ENCODE measurements at regions not wholly inside any gene's neighbourhood (a gene's known extent, or its start where the extent isn't known, plus 50 kb on each side); places are given as distances from the start of the nearest gene placed in this dataset.
"Not testable (repeated sequence)": the region's sequence is repeated elsewhere in the genome, so short reads cannot be mapped to it uniquely, and the experiment has no call there.

- peak; percentile 82 for DNase-seq
Measured at GRCh38 chr5:28729067-28729466, 1690.7 kb upstream of the CDH9 start.

- no peak for DNase-seq
Measured at GRCh38 chr5:28726815-28727214, 1688.4 kb upstream of the CDH9 start.

GRCh38 chr5:28725001-28725400, 1686.6 kb upstream of the CDH9 start:
- DNase-seq, result no peak

- no peak for DNase-seq
Measured at GRCh38 chr5:28714907-28715698, 1676.7 kb upstream of the CDH9 start.

- no peak for DNase-seq
Measured at GRCh38 chr5:28710360-28710759, 1672.0 kb upstream of the CDH9 start.

GRCh38 chr5:28708472-28708871, 1670.1 kb upstream of the CDH9 start:
- no peak for DNase-seq

GRCh38 chr5:28707706-28708105, 1669.3 kb upstream of the CDH9 start:
- no peak for DNase-seq

GRCh38 chr5:28703651-28704260, 1665.4 kb upstream of the CDH9 start:
- DNase-seq, result no peak

- no peak for DNase-seq
Measured at GRCh38 chr5:28691526-28691925, 1653.1 kb upstream of the CDH9 start.

- no peak for DNase-seq
Measured at GRCh38 chr5:28685794-28686193, 1647.4 kb upstream of the CDH9 start.

- no peak for DNase-seq
Measured at GRCh38 chr5:28678899-28679298, 1640.5 kb upstream of the CDH9 start.

- no peak for DNase-seq
Measured at GRCh38 chr5:28666110-28666509, 1627.7 kb upstream of the CDH9 start.

GRCh38 chr5:28648108-28648507, 1609.7 kb upstream of the CDH9 start:
- no peak for DNase-seq

- DNase-seq, result no peak
Measured at GRCh38 chr5:28632607-28633006, 1594.2 kb upstream of the CDH9 start.

- no peak for DNase-seq
Measured at GRCh38 chr5:28603869-28604268, 1565.5 kb upstream of the CDH9 start.

GRCh38 chr5:28602429-28602828, 1564.0 kb upstream of the CDH9 start:
- DNase-seq, result no peak

- not testable (repeated sequence) for DNase-seq
Measured at GRCh38 chr5:28596707-28597106, 1558.3 kb upstream of the CDH9 start.

GRCh38 chr5:28580616-28581015, 1542.2 kb upstream of the CDH9 start:
- DNase-seq, result no peak

GRCh38 chr5:28576022-28576421, 1537.6 kb upstream of the CDH9 start:
- no peak for DNase-seq

GRCh38 chr5:28575368-28575767, 1537.0 kb upstream of the CDH9 start:
- DNase-seq, result no peak

- DNase-seq, result no peak
Measured at GRCh38 chr5:28574606-28575005, 1536.2 kb upstream of the CDH9 start.

- no peak for DNase-seq
Measured at GRCh38 chr5:28567048-28567447, 1528.7 kb upstream of the CDH9 start.

- no peak for DNase-seq
Measured at GRCh38 chr5:28561522-28561921, 1523.1 kb upstream of the CDH9 start.

GRCh38 chr5:28558196-28558595, 1519.8 kb upstream of the CDH9 start:
- no peak for DNase-seq

GRCh38 chr5:28557114-28557513, 1518.7 kb upstream of the CDH9 start:
- DNase-seq, result no peak

Data from NCI-H1417 treated with DMSO at 0.1 percent for 48 hours (cell line).